ENCODE measurements at regions not wholly inside any gene's neighbourhood (a gene's known extent, or its start where the extent isn't known, plus 50 kb on each side); places are given as distances from the start of the nearest gene placed in this dataset.
"Not testable (repeated sequence)": the region's sequence is repeated elsewhere in the genome, so short reads cannot be mapped to it uniquely, and the experiment has no call there.

- not testable (repeated sequence) for TF ChIP-seq ATF3 (CRISPR knock-in tag; conservative IDR thresholded peaks at IDR 0.05); E2F4 (CRISPR knock-in tag; IDR thresholded peaks at IDR 0.05; ENCODE audit: borderline replicate concordance, low read depth); ZBTB43 (CRISPR knock-in tag; IDR thresholded peaks at IDR 0.05); NFYB (CRISPR knock-in tag; conservative IDR thresholded peaks at IDR 0.05; ENCODE audit: low read depth); CTCF (IDR thresholded peaks at IDR 0.05); FOXJ3 (CRISPR knock-in tag; IDR thresholded peaks at IDR 0.05; ENCODE audit: borderline replicate concordance); MYBL2 (CRISPR knock-in tag; IDR thresholded peaks at IDR 0.05); USF2 (CRISPR knock-in tag; IDR thresholded peaks at IDR 0.05); ZNF138 (CRISPR knock-in tag; conservative IDR thresholded peaks at IDR 0.05)
Measured at GRCh38 chr13:90494849-90495248, 852.6 kb upstream of the MIR17HG start.
